Gastrocnemius medialis (tissue), 4 donors: ENCODE measurements at regions not wholly inside any gene's neighbourhood (a gene's known extent, or its start where the extent isn't known, plus 50 kb on each side); places are given as distances from the start of the nearest gene placed in this dataset.

Experiments
- CTCF ChIP-seq, 5 experiments: fragments of 450-650 bp in 3 of 5; fragments of 200-600 bp in 2 of 5; sonication (generic) in 2 of 5; IDR thresholded peaks in 4 of 5; conservative IDR thresholded peaks in 1 of 5; 1 replicate in 4 of 5; 2 replicates in 1 of 5; pipeline ENCODE4 v1.5.1; 2016 to 2019; ENCODE audit warnings: antibody characterized with exemption in 5 of 5, mild to moderate bottlenecking in 3 of 5, moderate library complexity in 3 of 5
- POLR2A ChIP-seq, 2 donors: fragments of 450-650 bp; IDR thresholded peaks; one replicate each; pipeline ENCODE4 v1.6.1; 2017; ENCODE audit warnings: antibody characterized with exemption in 2 of 2, mild to moderate bottlenecking in 2 of 2, moderate library complexity in 2 of 2

GRCh38 chr21:30964283-30964682, 74.0 kb downstream of the KRTAP19-8 start:
- TF ChIP-seq CTCF (IDR thresholded peaks at IDR 0.05 in 4 of 5, conservative IDR thresholded peaks at IDR 0.05 in 1 of 5) (no peak), POLR2A (IDR thresholded peaks at IDR 0.05) (no peak)
